Neural progenitor cell (in vitro differentiated cells): ENCODE measurements at regions not wholly inside any gene's neighbourhood (a gene's known extent, or its start where the extent isn't known, plus 50 kb on each side); places are given as distances from the start of the nearest gene placed in this dataset.

Experiments
- CTCF ChIP-seq: fragments of 200-600 bp; sonication (generic); IDR thresholded peaks from 2 replicates; pipeline ENCODE4 v1.5.1; 2017; ENCODE audit warnings: antibody characterized with exemption, mild to moderate bottlenecking
- EZH2phosphoT487 ChIP-seq: fragments of 200-600 bp; sonication (generic); IDR thresholded peaks from 2 replicates; pipeline ENCODE4 v1.6.1; 2017; ENCODE audit warnings: antibody characterized with exemption

GRCh38 chr12:19916196-19916753 is 452.1 kb upstream of the PDE3A start:
- TF ChIP-seq CTCF: no peak
- no peak for TF ChIP-seq EZH2phosphoT487
